HG03521 (cell line): ENCODE measurements at regions not wholly inside any gene's neighbourhood (a gene's known extent, or its start where the extent isn't known, plus 50 kb on each side); places are given as distances from the start of the nearest gene placed in this dataset.

Experiments used
- ATAC-seq: cut with Tn5 transposase; IDR thresholded peaks from one replicate; pipeline ENCODE4 v1.9.1; 2021; ENCODE audit warnings: mild to moderate bottlenecking, moderate library complexity; ENCODE audit not compliant: unreplicated experiment

DNA sequence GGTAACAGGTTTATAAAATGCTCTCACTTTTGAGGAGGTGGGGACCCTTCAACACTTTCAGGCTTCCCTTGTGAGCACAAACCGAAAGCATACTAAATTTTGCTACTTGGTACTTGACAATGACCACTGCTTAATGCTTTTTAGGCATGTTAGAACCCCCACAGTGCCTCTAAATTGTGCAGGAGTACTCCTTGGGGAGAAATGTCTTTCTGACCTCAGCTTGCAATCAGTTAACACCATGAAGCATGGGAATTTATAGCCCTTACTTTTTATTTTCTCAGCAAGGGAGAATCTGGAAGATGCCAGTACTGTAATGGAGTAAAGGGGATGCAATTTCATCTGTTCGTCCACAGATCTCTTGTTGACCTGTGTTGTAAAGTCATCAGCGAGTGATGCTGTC lies 308.9 kb upstream of the TBC1D5 start:
- no peak for ATAC-seq

DNA sequence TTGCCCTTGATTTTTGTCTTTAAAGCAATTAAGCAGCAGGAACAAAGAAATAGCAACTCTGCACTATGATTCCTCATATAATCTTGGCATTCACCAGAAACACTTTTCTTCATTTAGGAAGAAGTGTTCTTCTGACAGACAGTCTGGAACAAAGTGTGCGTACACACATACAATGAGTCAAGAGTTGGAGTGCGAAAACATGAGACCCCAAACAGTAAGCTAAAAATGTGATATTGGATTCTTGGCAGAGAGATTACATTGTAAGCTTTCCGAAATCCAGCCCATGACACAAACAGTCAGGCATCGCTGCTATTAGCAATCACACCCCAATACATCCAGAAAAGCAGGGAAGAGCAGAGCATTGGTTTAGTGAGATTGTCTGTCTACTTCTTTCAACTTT lies 306.7 kb upstream of the TBC1D5 start:
- ATAC-seq = no peak

DNA sequence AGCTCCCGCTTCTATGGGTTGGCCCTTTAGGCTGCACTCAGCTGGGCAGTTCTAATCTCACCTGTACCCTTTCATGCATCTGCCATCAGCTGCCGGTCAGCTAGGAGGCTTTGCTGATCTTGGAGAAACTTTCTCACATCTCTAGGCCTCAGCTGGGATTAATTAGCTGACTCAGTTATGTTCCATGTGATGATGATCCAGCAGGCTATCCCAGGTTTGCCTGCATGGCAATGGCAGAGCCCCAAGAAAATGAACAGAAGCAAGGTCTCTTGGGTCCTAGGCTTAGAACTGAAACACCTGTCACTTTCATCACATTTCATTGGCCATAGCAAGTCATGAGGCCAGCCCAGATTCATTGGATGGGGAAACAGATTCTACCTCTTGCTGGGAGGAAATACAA lies 304.6 kb upstream of the TBC1D5 start:
- no peak for ATAC-seq

DNA sequence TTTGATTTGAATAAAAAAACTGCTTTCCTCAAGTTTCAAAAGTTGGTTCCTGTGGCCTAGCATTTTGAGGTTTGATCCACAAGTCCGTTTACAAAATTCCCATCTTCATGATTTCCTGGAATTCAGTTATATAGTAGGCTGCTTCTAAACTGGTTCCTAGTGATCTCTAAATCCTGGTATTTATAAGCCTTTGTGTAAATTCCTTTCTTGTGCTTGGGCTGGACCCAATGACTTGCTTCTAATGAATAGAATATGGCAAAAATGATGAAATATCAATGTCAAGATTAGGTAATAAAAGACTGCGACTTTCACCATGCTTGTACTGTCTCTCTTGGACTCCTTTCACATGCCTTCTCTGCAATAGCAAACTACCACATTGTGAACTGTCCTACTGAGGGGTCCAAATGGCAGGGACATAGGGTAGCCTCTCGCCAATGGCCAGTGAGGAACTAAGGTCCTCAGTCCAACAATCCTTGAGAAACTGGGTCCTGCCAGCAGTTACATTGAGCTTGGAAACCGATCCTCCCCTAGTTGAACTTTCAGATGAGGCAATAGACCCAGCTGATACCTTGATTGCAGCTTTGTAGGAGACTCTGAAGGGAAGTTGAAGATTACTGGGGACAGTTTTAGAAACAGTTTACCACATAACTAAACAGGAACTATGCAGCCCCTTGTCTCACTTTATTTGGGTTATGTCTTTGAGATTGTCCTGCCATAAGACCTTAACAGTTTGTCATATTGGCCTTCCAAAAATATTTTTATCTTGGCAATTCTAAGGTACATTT lies 303.9 kb upstream of the TBC1D5 start:
- ATAC-seq = no peak

DNA sequence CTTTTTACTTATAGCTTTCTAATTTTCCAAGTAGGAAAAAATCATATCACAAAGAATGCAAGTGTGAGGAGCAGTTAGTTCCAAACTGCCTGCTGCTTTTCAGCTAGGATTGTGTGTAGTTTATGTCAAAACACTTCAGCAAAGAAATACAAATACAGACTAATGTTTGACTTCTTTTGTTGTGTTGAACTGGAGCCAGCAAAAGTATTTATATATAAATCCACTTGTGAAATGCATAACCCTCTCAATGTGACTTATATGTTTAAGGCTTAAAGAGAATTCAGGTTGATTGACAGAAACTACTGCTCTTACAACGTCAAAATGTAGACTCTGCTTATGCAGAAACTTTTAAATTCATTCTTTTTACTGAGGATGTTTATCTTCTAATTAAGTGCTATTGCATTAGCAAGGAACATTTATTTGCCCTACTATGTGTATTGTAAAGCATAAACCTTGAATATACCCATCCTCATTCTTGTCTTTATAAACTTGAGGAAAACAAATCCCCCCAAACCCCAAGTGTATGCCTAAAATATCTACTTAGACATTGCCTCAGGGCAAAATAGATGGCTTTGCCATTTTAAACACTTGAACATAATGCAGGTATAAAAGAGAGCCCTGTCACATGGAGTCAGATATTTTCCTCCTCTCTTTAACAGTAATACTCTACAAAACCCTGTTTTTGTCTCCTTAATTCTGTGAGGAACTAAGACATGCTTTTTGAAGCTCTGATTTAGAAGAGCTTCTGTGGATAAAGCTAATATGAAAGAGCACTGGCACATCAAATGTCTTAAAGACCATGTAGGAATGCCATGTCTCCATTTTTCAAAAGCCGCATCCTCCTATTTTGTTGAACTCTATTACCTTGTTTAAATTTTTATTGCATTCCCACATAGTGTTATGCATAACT lies 302.8 kb upstream of the TBC1D5 start:
- no peak for ATAC-seq

DNA sequence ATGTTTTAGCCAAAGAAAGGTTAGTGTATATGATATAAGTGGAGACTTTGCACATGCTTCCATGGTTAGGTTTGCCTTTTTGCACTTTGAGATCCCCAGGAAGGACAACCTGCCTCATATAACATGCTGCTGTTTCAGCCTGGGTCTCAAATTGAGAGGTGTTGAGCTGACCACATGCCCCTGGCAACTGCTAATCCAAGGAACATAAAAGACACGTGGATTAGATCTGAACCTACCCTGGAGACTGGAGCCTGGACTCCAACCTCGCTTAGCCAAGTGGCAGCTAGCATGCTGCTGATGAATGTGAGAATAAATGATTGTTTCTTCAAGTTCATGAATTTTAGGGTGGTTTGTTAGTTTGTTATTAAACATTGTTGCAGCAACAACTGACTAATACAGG lies 301.8 kb upstream of the TBC1D5 start:
- no peak for ATAC-seq

DNA sequence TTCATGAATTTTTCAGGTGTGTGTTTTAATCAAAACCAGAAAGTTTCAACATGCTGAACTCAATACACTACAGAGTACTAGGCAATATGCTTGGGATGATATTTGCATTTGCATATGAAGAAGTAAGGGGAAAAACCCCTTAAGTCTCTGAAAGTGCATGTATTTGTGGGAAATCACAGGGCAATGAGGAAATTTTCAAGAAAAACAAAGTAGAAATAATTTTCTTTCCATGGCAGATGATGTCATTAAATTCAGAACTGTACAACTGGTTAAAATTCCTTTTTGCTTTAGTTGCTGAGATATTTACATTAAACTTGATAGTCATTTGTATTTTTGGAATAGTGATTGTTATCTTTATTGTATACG lies 294.0 kb upstream of the TBC1D5 start:
- no peak for ATAC-seq

DNA sequence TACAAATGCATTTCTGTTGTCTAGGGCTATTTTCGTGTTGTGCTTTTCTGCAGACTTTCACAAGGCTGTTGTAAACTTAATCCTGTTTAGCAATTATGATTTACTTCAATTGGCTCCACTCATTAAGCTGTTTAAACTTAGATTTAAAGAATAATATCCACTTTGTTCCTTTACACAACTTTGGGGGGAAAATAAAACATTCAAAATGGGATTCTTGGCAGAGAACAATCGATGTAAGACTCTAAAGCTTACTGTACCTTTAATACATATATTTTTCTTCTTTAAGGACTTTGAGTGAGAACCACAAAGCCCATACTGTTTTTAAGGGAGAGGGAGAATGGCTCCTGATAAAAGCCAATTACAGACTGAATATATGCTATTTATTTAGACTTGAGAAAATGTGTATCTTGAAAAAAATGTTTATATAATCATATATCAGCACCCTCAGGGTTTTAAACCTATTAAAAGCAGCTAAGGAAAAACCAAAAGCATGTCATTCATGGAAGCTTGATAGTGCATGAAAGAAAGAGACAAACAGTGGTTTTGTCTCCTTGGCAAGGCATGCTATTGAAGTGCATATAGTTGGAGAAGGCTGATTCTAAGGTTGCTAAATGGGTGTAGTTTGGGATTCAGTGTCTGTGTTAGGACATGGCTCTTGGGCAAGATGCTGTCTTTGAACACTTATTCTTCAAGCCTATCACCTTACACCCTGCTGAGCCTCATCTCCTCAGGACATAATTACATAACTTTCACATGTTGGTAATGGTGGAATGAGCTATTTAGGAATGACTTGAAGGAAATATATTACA lies 293.4 kb upstream of the TBC1D5 start:
- ATAC-seq = no peak

DNA sequence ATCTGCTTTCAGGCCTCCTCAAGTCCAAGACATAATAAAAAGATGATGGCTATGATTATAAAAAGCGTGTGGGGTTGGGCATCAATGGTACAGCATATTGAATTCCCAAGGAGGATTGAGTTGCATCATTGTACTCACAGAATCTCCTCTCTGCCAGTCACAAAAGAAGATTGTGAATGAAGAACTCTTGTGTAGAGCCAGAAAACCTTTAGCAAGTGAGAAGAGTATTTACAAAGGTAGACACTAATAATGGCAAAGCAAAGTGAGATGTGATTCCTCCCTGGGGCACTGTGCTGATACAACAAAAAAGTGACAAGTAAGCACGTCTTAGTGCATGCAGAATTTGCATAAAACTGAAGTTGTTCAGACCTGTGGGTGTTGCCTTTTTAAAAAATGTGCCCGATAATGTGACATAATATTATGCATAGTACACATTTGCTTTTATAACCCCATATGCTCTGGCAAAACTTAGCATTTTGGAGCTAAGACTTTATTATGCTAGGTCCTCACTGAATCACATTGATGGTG lies 291.2 kb upstream of the TBC1D5 start:
- no peak for ATAC-seq

DNA sequence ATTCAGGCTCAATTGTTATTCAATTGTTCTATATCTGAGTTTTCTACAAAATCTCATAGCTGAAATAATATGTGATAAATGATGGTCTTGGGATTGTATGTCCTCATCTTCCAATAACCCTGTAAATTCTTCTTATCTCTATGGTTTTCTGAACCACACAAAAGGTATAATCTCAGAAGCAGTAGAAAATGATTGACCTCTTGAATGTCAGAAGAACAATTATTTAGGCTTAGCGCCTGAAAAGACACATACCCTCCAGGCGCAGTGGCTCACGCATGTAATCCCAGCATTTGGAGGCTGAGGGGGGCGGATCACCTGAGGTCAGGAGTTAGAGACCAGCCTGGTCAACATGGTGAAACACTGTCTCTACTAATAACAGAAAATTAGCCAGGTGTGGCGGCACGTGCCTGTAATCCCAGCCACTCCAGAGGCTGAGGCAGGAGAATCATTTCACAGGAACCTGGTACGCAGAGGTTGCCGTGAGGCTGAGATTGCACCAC lies 288.0 kb upstream of the TBC1D5 start:
- no peak for ATAC-seq

DNA sequence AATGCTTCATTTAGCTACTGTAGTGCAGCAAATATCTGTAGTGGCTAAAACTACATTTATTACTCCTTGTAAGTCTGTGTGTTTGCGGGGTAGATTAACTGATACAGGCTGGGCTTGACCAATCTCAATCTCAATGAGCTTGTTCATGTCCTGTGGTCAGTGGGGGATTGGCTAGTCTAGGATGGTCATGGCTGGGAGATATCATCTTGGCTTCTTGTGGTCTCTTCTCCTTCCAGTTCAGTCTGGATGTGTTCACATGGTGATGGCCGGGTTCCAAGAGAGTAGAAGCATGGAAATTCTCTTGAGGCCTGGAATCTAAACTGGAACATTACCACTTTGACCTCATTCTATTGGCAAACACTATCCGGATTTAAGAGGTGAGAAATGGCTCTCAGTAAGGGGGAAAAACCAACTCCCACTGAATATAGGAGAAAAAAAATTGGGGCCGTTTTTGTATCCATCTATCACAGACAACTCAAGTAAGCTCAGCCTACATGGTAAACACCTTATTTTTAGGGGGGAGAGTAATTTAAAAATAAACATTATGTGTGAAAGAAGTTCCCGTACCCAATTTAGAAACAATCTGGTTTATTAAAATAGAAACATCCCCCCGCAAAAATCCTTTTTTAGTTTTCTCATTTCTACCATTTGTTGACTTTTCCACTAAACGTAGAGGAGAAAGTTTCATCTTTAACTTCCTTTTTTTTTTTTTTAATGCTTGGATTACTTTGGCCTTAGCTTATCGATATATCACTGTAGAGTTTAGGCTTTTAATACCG lies 284.9 kb upstream of the TBC1D5 start:
- no peak for ATAC-seq

DNA sequence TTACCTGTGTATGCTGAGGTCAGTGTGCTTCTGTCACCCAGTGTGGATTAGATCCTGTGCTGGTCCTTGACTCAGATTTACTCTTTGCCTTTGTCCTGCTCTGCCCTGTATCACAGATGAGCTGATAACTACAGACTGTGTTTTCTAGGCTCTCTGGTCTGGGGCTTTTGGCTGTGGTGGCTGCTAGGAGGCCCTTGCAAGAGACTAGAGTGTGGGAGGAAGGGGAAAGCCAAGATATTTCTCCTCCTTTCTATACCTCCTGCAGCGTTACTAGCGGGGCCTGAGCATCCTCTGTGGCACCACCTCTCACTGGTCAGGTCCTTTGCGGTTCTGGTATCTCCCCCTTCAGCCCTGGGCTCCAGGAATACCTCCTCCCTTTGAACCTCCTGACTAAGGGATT lies 282.3 kb upstream of the TBC1D5 start:
- ATAC-seq = no peak

DNA sequence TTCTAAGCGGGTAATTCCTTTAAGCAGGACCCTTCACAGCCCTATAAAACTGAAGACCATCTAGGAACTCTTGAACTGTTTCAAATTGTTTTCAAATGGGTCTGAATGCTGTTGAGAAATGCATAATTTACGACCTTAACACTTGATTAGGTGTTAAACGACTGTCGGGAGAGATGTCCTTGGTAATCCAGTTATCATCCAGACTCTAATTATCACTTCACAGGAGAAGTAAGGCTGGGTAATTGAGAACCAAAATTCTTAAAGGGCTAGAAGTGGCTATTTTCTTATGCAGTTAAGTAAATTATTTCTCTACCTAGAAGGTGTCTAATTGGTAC lies 276.7 kb upstream of the TBC1D5 start:
- ATAC-seq = no peak

DNA sequence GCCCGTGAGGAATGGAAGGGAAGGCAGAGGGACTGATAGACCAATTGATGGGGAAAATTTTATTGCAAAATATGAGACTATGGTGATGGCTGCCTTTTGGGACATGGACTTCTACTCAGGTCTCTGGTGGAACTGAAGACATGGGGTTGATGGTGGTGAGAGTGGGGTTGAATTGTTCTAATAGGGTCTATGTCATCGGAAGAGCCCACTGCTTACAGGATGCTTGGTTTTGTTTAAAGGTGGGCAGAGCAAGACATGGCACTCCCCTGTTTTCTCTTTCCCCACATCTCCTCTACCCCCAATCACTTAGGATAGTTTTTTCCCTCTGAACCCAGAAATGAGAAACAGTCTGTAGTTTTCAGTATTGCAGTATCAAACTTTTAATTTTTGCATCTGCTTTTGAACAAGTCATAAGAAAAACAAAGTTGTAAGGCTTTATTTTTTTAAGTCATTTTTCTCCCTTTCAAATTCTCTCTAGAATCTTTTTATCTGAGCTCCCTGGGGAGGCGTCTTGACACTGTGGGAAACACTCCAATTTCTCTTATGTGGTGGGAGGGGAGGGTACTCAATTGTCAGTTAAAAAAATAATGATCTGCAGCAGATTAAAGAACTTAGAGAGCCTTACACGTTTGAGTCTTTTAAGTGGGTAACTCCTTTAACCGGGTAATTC lies 276.2 kb upstream of the TBC1D5 start:
- ATAC-seq = no peak

DNA sequence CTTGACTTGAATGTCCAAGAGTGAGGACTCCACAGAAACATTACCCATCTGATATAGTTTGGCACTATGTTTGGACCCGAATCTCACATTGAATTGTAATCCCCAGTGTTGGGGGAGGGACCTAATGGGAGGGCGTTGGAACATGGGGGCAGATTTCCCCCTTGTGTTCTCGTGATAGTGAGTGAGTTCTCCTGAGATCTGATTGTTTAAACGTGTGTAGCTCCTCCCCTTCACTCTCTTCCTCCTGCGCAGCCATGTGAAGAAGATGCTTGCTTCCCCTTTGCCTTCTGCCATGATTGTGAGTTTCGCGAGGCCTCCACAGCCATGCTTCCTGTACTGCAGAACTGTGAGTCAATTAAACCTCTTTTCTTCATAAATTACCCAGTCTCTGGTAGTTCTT lies 273.9 kb upstream of the TBC1D5 start:
- ATAC-seq = no peak

DNA sequence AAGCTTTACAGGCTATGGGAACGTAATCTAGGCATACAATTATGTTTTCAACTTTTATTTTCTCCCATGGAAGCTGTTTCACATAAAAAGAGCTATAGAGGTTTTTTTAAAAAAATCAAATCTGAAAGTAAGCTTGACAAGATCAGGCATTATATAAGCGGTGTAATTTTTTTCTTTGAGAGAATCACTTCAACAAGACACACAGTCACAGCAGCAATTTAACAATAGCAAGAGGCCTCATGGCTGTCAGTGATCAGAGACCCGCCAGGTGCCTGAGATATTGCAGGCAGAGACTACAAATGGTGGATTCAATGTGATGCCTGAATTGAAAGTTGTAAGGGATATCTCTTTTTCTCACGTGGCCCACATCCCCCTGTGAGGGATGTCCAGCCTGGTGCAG lies 270.5 kb upstream of the TBC1D5 start:
- ATAC-seq = no peak

DNA sequence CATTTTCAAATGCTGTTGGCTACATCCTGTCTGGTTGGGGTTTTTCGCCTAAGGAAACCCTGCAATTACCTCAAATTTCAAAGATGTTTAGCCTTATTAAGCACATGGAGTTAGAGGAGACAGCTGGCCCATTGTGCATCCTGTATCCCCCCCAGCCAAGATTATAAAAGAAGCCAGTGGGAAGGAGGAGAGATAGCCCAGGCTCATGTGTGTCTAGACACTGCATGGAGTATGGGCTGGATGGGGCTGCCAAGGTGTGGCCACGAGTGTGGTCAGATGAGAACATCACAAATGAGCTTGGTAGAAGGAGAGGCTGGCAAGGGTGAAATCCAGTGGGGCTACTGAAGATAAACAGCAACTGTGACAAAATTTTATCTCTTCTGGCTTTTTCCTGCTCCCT lies 270.0 kb upstream of the TBC1D5 start:
- no peak for ATAC-seq

DNA sequence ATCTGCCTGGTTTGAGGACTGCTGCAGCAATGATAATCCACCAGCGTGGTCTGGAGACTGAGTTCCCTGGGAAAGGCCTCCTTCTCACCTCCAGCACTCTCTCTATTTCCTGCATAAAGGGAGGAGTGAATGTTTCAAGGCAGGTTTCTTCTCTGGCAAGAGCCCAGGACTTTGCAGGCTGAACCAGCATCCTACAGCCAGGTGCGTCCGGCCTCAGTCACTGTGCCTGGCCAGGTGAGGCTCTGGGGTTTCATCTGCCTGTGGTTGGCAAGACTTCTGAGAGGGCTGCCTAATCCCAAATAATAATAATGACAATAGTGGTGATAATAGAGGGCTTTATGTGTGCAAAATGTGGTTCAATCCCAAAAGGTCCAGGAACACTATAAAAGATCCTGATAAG lies 269.0 kb upstream of the TBC1D5 start:
- ATAC-seq = no peak

DNA sequence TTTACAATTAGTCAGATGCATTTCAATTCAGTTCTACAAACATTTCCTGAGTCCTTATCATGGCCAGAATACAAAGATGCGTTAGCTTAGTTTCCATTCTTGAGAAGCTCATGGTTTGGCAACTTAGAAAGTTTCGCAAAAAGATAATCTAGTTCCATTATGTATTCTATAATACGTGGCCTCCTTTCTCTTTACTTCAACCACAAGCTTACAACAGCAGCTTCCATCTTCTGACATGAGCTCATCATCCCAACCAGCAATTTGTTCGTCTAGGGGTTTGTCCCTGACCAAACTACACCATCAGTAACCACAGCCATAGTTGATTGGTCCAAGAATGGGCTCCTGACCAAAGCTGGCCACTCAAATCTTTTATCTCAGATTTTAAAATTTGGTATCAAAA lies 267.6 kb upstream of the TBC1D5 start:
- ATAC-seq = no peak
